Suprapubic skin (tissue), 4 donors: ENCODE measurements at regions not wholly inside any gene's neighbourhood (a gene's known extent, or its start where the extent isn't known, plus 50 kb on each side); places are given as distances from the start of the nearest gene placed in this dataset.
"Not testable (repeated sequence)": the region's sequence is repeated elsewhere in the genome, so short reads cannot be mapped to it uniquely, and the experiment has no call there.

Experiments
- DNase-seq, 2 donors: peaks; one replicate each; pipeline ENCODE4 v3.0.0-alpha.2; 2019; ENCODE audit warnings: low spot score in 2 of 2
- H3K27ac ChIP-seq: fragments of 200-600 bp; sonication (generic); one replicate; pipeline ENCODE4 v1.5.1; 2019
- H3K27me3 ChIP-seq: fragments of 200-600 bp; sonication (generic); one replicate; pipeline ENCODE4 v1.5.1; 2019
- H3K36me3 ChIP-seq: fragments of 200-600 bp; sonication (generic); one replicate; pipeline ENCODE4 v1.5.1; 2019
- H3K4me1 ChIP-seq: fragments of 200-600 bp; sonication (generic); one replicate; pipeline ENCODE4 v1.5.1; 2019
- H3K4me3 ChIP-seq: fragments of 200-600 bp; sonication (generic); one replicate; pipeline ENCODE4 v1.5.1; 2019; ENCODE audit warnings: mild to moderate bottlenecking
- H3K9me3 ChIP-seq: fragments of 200-600 bp; sonication (generic); one replicate; pipeline ENCODE4 v1.5.1; 2019
- EP300 ChIP-seq: sonication (generic); formaldehyde crosslinking; IDR thresholded peaks from one replicate; pipeline ENCODE4 v1.6.1; 2017; ENCODE audit warnings: antibody characterized with exemption
- POLR2A ChIP-seq, 2 donors: fragments of 450-650 bp; IDR thresholded peaks; one replicate each; pipeline ENCODE4 v1.6.1; 2017; ENCODE audit warnings: antibody characterized with exemption in 2 of 2, mild to moderate bottlenecking in 2 of 2, moderate library complexity in 2 of 2
- POLR2AphosphoS5 ChIP-seq, 3 donors: sonication (generic); formaldehyde crosslinking; IDR thresholded peaks; one replicate each; pipeline ENCODE4 v1.6.1; 2017; ENCODE audit warnings: antibody characterized with exemption in 3 of 3
- WGBS: methylation state at CpG from one replicate; pipeline ENCODE4 v1.1.5; 2018; 5-methylcytosine and 5-hydroxymethylcytosine counted together
- TF ChIP-seq, protein P1 (sequence below), 2 donors: fragments of 200-600 bp in 1 of 2; fragments of 450-650 bp in 1 of 2; sonication (generic) in 1 of 2; IDR thresholded peaks; one replicate each; pipeline ENCODE4 v1.5.1; 2016 to 2019; ENCODE audit warnings: antibody characterized with exemption in 2 of 2, mild to moderate bottlenecking in 1 of 2, moderate library complexity in 1 of 2

DNA sequence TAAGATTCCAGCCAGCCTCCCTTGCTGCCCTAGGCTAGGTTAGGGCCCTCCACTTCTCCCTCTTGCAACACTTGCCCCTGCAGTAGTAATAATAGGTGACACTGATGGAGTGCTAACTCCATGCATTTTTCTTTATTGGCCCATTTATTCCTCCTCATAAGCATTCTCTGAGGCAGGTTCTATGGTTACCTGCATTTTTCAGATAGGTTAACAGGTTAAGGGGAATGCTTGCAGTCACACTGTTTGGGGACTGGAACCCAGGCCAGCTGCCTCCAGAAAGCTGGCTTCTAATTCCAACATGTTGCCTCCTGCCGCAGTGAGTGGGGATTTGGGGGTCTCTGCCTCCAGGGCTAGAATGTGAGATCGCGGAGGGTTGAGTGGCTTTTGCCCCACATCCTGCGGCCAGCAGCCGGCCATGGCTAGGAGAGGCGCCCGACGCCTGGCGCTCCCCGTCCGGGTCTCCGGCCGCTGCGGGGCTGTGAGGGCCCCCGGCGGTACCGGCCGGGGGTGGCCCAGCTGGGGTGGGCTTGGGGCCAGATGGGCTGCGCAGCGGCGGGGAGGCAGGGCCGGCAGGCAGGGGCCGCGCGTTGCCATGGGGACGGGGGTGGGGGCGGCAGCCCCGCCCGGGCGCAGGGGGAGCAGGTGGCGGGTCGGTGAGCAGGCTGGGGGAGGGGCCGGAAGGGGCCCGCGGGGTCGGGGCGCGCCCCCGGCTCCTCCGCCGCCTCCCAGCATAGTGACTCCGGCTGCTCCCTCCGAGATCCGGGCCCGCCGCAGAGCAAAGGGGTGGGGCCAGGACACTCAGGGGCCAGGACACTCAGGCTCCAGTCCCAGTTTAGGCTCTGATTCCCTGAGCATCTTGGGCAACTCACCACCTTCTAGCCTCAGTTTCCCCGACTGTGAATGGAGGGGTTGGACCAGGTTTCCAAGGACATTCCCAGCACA, 68.4 kb upstream of the SSBP3 start:
- TF ChIP-seq EP300, result no peak
- TF ChIP-seq, protein P1, sequence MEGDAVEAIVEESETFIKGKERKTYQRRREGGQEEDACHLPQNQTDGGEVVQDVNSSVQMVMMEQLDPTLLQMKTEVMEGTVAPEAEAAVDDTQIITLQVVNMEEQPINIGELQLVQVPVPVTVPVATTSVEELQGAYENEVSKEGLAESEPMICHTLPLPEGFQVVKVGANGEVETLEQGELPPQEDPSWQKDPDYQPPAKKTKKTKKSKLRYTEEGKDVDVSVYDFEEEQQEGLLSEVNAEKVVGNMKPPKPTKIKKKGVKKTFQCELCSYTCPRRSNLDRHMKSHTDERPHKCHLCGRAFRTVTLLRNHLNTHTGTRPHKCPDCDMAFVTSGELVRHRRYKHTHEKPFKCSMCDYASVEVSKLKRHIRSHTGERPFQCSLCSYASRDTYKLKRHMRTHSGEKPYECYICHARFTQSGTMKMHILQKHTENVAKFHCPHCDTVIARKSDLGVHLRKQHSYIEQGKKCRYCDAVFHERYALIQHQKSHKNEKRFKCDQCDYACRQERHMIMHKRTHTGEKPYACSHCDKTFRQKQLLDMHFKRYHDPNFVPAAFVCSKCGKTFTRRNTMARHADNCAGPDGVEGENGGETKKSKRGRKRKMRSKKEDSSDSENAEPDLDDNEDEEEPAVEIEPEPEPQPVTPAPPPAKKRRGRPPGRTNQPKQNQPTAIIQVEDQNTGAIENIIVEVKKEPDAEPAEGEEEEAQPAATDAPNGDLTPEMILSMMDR (IDR thresholded peaks at IDR 0.05), result no peak
- no peak for TF ChIP-seq POLR2A (IDR thresholded peaks at IDR 0.05)
- TF ChIP-seq POLR2AphosphoS5 (IDR thresholded peaks at IDR 0.05), result no peak
- 13% methylated on average over 3 of the region's 47 CpGs for WGBS
- Histone ChIP-seq H3K27ac (no peak overlapping the region), H3K36me3 (no peaks in the 10 kb centered on the region), H3K27me3 (peaks cover 11% of the 10 kb centered on the region), H3K4me1 (peaks cover 24% of the 10 kb centered on the region), H3K9me3 (no peaks in the 10 kb centered on the region), H3K4me3 (peak overlapping the region; percentile 47)
- DNase-seq, result no peak

DNA sequence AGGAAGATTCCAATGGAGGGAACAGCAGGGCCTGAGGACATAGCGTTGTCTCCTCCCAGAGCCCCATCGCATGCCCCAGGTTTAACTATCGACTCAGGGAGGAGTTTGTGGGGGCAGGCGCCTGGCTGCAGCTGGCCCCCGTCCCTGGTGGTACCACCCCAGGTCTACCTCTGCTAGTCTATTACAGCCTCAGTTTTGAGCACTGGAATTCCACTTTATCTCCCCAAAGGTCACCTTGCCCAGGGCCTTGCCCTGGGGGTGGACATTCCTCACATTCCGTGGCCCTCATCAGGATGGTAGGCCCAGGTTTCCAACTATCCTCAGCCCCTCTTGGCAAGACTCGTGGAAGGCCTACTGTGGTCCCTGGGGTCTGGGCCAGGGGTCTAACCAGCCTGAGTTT, 65.4 kb upstream of the SSBP3 start:
- Histone ChIP-seq H3K27ac (no peak overlapping the region), H3K4me3 (no peak overlapping the region), H3K4me1 (peaks cover 23% of the 10 kb centered on the region), H3K36me3 (no peaks in the 10 kb centered on the region), H3K9me3 (no peaks in the 10 kb centered on the region), H3K27me3 (peaks cover 11% of the 10 kb centered on the region)
- WGBS, result 80% methylated on average over 7 of the region's 7 CpGs
- TF ChIP-seq, protein P1 (IDR thresholded peaks at IDR 0.05), result no peak
- TF ChIP-seq POLR2AphosphoS5 (IDR thresholded peaks at IDR 0.05) (no peak), EP300 (no peak), POLR2A (IDR thresholded peaks at IDR 0.05) (no peak)
- DNase-seq, result no peak

DNA sequence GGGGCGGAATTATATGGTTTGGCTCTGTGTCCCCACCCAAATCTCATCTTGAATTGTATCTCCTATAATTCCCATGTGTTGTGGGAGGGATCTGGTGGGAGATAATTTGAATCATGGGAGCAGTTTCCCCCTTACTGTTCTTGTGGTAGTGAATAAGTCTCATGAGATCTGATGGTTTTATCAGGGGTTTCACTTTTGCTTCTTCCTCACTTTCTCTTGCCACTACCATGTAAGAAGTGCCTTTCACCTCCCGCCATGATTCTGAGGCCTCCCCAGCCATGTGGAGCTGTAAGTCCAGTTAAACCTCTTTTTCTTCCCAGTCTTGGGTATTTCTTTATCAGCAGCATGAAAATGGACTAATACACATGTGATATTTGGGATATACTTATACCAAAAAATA, 63.2 kb upstream of the SSBP3 start:
- 100% methylated on average over 2 of the region's 2 CpGs for whole genome bisulfite sequencing
- DNase-seq, H3K4me3 ChIP-seq, H3K27me3 ChIP-seq, H3K27ac ChIP-seq, H3K9me3 ChIP-seq, H3K4me1 ChIP-seq, H3K36me3 ChIP-seq: not testable (repeated sequence)

DNA sequence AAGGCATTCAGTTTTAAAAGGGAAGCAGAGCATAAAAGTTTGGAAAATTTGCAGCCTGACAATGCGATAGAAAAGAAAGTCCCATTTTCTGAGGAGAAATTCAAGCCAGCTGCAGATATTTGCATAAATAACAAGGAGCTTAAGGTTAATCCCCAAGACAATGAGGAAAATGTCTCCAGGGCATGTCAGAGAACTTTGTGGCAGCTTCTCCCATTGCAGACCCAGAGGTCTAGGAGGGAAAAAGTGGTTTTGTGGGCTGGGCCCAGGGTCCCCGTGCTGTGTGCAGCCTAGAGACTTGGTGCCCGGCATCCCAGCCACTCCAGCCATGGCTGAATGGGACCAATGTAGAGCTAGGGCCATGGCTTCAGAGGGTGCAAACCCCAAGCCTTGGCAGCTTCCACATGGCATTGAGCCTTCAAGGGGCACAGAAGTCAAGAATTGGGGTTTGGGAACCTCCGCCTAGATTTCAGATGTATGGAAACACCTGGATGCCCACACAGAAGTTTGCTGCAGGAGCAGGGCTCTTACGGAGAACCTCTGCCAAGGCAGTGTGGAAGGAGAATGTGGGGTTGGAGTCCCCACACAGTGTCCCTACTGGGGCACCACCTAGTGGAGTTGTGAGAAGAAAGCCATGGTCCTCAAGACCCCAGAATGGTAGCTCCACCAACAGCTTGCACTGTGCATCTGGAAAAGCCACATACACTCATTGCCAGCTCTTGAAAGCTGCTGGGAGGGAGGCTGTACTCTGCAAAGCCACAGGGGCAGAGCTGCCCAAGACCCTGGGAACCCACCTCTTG, 62.3 kb upstream of the SSBP3 start:
- H3K36me3 ChIP-seq, H3K27me3 ChIP-seq, H3K9me3 ChIP-seq, H3K4me1 ChIP-seq, H3K4me3 ChIP-seq, H3K27ac ChIP-seq: not testable (repeated sequence)
- peak; percentile 20 to 44 for DNase-seq
- WGBS, result 88% methylated on average over 3 of the region's 5 CpGs

DNA sequence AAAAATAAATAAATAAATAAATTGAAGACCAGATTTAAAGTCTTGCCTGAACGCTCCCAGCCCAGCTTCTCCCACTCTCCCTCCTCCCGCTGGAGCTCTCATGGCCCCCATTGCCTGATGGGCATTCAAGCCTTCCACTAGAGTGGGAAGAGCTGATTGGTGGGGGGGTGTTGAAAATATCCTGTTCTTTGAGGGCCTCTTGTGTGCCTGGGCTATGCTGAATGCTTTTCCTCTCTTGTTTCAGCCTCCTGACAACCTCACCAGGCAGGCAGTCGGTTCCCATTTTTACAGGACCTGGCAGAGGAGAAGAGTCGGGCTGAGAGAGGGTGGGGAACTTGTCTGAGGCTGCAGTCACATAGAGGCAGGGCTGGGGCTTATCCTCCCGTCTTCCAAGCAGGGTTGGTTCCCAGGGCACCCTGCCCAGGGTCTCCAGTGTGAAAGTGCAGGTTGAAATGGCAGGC, 59.2 kb upstream of the SSBP3 start:
- no peaks in the 10 kb centered on the region for H3K4me1 ChIP-seq

More for the DNA sequence above, 59.2 kb upstream of the SSBP3 start:
- Histone ChIP-seq H3K27me3 (no peaks in the 10 kb centered on the region), H3K36me3 (no peaks in the 10 kb centered on the region), H3K9me3 (no peaks in the 10 kb centered on the region), H3K27ac (no peak overlapping the region), H3K4me3 (no peak overlapping the region)
- DNase-seq, result peak in 1 of 2 donors; percentile 44
- TF ChIP-seq POLR2AphosphoS5 (IDR thresholded peaks at IDR 0.05) (no peak), POLR2A (IDR thresholded peaks at IDR 0.05) (no peak), EP300 (no peak)
- TF ChIP-seq, protein P1 (IDR thresholded peaks at IDR 0.05), result no peak
- 31% methylated on average over 5 of the region's 5 CpGs for WGBS
